HG02610 (cell line): ENCODE measurements at regions not wholly inside any gene's neighbourhood (a gene's known extent, or its start where the extent isn't known, plus 50 kb on each side); places are given as distances from the start of the nearest gene placed in this dataset.

Source experiments
- ATAC-seq: cut with Tn5 transposase; IDR thresholded peaks from one replicate; pipeline ENCODE4 v1.9.1; 2021; ENCODE audit warnings: mild to moderate bottlenecking, moderate library complexity; ENCODE audit not compliant: unreplicated experiment

- no peak for ATAC-seq
Observed at GRCh38 chr1:4594286-4594991, 60.0 kb upstream of the AJAP1 start.

DNA sequence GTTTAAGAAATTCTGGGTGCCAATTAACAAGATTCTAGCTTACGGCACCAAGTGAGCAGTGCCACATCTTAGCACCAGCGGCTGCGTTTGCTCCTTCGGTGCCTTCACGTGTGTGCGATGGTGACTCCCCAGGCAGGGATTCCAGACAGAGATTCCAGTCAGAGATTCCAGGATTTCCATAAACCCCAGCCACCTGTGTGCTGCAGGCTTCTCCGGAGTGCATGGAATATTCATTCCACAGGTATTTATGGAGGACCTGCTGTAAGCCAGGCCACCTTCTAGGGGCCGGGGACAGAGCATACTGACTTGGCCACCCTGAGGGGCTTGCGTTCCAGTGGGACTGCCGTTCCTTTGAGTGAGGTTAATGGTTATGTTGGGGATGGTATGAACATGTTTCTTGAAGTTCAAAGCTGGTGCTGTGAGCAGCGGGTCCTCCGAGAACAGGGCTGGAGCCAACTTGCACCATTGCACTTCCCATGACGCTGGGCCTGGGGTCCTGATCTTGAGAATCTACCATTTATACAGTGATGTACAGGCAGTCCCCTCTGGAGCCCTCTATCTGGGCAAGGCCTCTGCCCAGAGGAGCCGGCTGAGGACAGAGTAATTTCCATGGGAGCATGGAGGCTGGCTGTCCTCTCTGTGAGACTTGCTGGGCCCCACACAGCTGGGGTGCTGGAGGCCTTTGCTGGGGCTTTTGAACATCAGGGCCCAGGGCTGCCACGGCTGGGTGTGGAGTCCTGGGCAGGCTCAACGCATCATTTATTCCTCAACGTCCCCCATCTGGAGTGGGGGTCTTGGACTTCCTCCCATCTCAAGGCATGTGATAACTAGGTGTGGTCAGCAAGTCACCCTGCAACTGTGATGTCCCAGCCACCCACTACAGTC is 58.8 kb upstream of the AJAP1 start:
- ATAC-seq: no peak

- no peak for ATAC-seq
Observed at GRCh38 chr1:4596486-4596885, 57.9 kb upstream of the AJAP1 start.

DNA sequence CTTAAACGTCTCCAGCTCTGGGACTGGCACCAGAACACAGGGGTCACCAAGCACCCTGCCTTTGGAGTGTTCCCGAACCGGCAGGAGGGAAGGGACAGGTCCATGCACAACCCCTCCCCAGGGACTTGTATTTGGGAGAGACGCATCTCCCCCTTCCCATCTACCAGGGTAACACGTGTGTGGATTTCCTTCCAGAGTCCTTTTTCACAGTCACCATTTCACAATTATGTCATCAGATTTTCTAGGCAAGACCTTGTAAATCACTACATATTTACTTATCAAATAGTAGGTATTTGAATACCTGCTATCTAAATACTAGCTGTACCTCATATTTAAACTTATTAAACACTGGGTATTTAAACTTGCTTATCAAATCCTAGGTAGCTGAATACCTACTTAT is 57.4 kb upstream of the AJAP1 start:
- ATAC-seq: no peak

DNA sequence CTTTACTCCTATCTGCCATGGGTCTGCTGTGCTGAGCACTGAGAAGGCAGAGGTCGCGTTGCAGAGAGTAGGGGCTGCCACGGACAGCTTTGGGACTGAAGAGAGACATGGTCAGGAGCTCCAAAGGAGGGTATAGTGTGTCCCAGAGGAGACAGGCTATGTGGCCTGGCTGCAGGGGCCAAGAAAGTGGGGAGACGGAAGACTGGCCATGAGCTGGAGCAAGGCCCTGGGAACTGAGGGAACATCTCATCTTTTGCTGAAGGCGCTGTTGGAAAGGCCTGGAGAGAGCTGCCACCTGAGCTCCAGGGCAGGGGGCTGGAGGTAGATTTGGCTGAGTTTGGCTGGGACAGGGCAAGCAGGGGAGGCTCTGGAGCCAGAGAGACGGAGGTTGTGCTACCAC is 55.8 kb upstream of the AJAP1 start:
- no peak for ATAC-seq

- no peak for ATAC-seq
Observed at GRCh38 chr1:4599521-4599920, 54.9 kb upstream of the AJAP1 start.

DNA sequence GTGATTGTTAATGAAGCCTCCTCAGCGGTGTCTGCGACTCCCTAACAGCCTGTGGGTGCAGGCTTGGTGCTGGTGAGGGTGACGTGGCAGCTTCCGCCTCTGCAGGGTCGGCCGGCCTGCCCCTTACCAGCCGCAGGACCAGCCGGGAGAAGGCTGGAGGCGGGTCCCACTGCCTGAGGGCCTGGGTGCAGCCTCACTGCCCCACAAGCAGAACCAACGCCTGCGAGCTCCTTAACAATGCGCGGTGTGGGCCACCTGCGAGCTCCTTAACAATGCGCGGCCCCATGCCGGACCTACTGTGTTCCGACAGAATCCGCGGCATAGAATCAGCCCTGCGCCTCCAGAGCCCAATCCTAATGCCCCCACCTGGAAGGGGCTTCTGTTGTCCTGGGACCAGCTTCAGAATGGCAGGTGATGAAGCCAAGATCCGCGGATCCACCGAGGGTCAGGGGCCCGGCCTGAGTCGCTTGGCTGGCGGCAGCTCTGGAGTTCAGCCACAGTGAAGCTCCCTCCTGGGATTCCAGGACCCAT is 54.4 kb upstream of the AJAP1 start:
- no peak for ATAC-seq

- ATAC-seq: no peak
Observed at GRCh38 chr1:4600615-4601460, 53.6 kb upstream of the AJAP1 start.

GRCh38 chr1:4601941-4602340 is 52.5 kb upstream of the AJAP1 start:
- ATAC-seq: no peak

DNA sequence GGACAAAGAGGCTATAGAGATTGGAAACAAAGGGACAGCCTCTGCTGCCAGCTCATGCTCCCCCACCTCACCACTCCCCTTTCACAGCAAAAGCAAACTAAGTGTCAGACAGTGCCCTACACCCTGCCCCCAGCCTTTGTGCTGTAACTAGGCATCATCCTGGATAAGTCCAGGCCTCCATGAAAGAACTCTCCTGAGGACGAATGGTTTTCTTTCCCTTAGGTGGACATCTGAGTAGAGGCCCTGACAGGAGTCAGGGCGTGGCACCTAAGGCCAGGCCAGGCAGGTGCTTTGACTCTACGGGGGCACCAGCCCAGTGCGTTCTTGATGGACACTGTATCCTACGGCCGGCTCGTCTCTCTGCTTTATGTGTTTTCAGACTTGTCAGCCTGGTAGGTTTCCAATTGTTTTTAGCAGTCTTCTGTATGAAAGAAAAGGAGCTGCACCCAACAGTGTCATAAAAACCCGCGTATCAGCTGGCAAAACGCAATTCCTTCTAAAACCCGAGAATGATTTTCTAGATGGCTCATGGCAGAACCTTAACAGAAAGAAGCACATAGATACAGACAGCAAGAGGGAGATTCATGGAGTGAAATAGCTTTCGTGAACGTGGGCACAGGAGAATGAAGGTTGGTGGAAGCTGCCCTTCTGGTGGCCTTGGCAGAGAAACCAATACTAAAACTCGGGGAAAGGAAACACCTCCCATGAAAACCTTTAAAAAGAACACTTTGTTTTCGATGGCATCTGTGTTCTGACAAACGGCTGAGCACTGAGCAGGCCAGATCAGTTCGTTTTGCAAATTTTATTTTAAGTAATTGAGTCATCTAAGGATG is 51.7 kb upstream of the AJAP1 start:
- ATAC-seq: no peak

DNA sequence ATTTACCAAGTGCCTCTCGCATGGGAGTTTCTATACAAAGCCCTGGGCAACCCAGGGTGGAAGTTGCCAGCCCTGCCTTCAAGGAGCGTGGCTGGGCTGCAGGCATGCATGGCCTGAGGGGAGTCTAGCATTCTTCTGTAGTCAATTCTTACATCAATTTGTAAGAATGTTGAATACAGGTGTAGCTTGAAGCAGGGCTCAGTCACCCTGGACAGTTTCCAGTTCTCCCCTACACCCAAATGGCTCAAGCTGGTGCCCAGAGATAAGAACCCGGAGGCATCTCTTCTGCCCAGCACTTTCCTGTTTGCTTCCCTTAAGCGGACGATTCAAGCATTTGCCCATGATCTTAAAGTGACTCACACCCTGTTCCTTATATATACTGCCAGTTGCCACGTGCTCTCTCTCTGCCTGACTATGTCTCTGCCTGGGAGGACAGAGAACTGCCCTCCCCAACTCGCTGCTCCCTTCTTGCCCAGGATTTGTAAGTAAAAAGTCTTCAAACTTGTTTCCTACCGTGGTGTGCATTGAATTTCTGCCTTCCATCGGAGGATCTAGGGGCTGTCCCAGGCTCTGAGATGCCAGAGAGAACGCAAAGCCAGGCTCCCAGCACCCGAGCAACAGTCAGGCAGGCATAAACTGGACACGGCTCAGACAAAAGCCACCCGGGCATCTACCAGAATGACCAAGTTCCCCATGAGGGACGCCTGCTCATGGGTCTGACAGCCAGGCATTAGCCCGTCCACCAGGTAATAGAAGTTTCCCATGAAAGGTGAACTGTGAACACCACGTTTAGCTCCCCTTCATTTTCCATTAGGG is 50.9 kb upstream of the AJAP1 start:
- ATAC-seq: no peak
